Loucy (cell line): ENCODE measurements at regions not wholly inside any gene's neighbourhood (a gene's known extent, or its start where the extent isn't known, plus 50 kb on each side); places are given as distances from the start of the nearest gene placed in this dataset.

ENCODE experiments used
- H2AFZ ChIP-seq: fragments of 200-600 bp; sonication (generic); 2 replicates; pipeline ENCODE4 v1.6.0; 2016; ENCODE audit warnings: antibody characterized with exemption, mild to moderate bottlenecking, low read length, moderate library complexity
- H3F3A ChIP-seq: fragments of 200-600 bp; 2 replicates; pipeline ENCODE4 v1.6.0; 2016; ENCODE audit warnings: antibody characterized with exemption, low read depth, mild to moderate bottlenecking
- H3K27me3 ChIP-seq: fragments of 200-600 bp; sonication (generic); 2 replicates; pipeline ENCODE4 v1.6.1; 2014; ENCODE audit warnings: low read length, mild to moderate bottlenecking; ENCODE audit not compliant: insufficient read depth, poor library complexity, severe bottlenecking
- H3K36me3 ChIP-seq: fragments of 200-600 bp; sonication (generic); 2 replicates; pipeline ENCODE4 v1.6.1; 2016; ENCODE audit warnings: low read length; ENCODE audit not compliant: insufficient read depth
- H3K4me1 ChIP-seq: fragments of 200-600 bp; sonication (generic); 2 replicates; pipeline ENCODE4 v1.5.1; 2014; ENCODE audit warnings: low read length, mild to moderate bottlenecking; ENCODE audit not compliant: insufficient read depth, poor library complexity, severe bottlenecking
- H3K4me2 ChIP-seq: fragments of 200-600 bp; sonication (generic); 2 replicates; pipeline ENCODE4 v1.6.0; 2014; ENCODE audit warnings: antibody characterized with exemption, low read length, low read depth, mild to moderate bottlenecking; ENCODE audit not compliant: poor library complexity, severe bottlenecking
- H3K4me3 ChIP-seq: fragments of 200-600 bp; sonication (generic); 2 replicates; pipeline ENCODE4 v1.5.1; 2014; ENCODE audit warnings: low read length, mild to moderate bottlenecking, mixed read lengths; ENCODE audit not compliant: poor library complexity, severe bottlenecking
- H3K79me2 ChIP-seq: fragments of 200-600 bp; sonication (generic); 2 replicates; pipeline ENCODE4 v1.6.1; 2014; ENCODE audit warnings: low read length; ENCODE audit not compliant: insufficient read depth
- H3K9ac ChIP-seq: fragments of 200-600 bp; sonication (generic); 2 replicates; pipeline ENCODE4 v1.6.0; 2014; ENCODE audit warnings: mild to moderate bottlenecking, low read depth, low read length, moderate library complexity; ENCODE audit not compliant: poor library complexity, severe bottlenecking
- H3K9me2 ChIP-seq: fragments of 200-600 bp; sonication (generic); replicated peaks from 2 replicates; pipeline ENCODE4 v1.6.1; 2016; ENCODE audit warnings: low read depth, low read length, mixed read lengths
- H3K9me3 ChIP-seq: fragments of 200-600 bp; sonication (generic); 2 replicates; pipeline ENCODE4 v1.6.1; 2014; ENCODE audit warnings: mild to moderate bottlenecking, antibody characterized with exemption, low read length, low read depth; ENCODE audit not compliant: insufficient read depth
- H4K20me1 ChIP-seq: fragments of 200-600 bp; sonication (generic); 2 replicates; pipeline ENCODE4 v1.6.0; 2014; ENCODE audit warnings: antibody characterized with exemption, low read length, mild to moderate bottlenecking; ENCODE audit not compliant: insufficient read depth, poor library complexity, severe bottlenecking
- EZH2phosphoT487 ChIP-seq: fragments of 200-600 bp; IDR thresholded peaks from 2 replicates; pipeline ENCODE4 v1.6.1; 2018; ENCODE audit warnings: antibody characterized with exemption, mild to moderate bottlenecking, moderate library complexity, borderline replicate concordance
- TF ChIP-seq, protein P1 (sequence below): fragments of 200-600 bp; sonication (generic); conservative IDR thresholded peaks from 2 replicates; pipeline ENCODE4 v1.5.1; 2014; ENCODE audit warnings: mild to moderate bottlenecking, antibody characterized with exemption, low read length

DNA sequence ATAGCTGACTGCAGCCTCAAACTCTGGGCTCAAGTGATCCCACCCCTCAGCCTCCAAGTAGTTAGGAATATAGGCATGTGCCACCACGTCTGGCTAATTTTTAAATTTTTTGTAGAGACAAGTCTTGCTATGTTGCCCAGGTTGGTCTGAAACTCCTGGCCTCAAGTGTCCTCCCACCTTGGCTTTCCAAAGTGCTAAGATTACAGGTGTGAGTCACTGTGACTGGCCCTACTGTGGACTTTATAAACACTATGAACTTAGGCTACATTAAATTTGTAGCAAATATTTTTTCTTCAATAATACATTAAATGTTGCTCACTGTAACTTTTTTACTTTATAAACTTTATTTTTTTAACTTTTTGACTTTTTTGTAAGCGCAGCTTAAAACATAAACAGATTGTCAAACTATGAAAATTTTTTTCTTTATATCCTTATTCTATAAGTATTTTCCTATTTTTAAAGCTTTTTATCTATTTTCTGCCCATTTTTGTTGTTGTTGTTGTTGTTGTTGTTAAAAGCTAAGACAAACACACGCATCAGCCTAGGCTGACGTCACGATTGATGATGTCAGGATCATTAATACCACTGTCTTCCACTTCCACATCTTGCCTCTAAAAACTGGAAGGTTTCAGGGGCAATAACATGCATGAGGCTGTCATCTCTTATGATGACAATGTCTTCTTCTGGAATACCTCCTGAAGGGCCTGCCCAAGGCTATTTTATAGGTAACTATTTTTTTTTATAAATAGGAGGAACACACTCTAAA, 204.2 kb downstream of the KLF5 start:
- Histone ChIP-seq H3K4me3 (no peak overlapping the region), H3K4me2 (no peak overlapping the region), H4K20me1 (no peaks in the 10 kb centered on the region), H3K9me2 (no peaks in the 10 kb centered on the region), H3F3A (no peaks in the 10 kb centered on the region), H3K4me1 (no peaks in the 10 kb centered on the region), H3K79me2 (no peaks in the 10 kb centered on the region), H3K9ac (no peak overlapping the region), H3K36me3 (no peaks in the 10 kb centered on the region), H3K27me3 (no peaks in the 10 kb centered on the region), H3K9me3 (no peaks in the 10 kb centered on the region), H2AFZ (no peak overlapping the region)
- TF ChIP-seq, protein P1, sequence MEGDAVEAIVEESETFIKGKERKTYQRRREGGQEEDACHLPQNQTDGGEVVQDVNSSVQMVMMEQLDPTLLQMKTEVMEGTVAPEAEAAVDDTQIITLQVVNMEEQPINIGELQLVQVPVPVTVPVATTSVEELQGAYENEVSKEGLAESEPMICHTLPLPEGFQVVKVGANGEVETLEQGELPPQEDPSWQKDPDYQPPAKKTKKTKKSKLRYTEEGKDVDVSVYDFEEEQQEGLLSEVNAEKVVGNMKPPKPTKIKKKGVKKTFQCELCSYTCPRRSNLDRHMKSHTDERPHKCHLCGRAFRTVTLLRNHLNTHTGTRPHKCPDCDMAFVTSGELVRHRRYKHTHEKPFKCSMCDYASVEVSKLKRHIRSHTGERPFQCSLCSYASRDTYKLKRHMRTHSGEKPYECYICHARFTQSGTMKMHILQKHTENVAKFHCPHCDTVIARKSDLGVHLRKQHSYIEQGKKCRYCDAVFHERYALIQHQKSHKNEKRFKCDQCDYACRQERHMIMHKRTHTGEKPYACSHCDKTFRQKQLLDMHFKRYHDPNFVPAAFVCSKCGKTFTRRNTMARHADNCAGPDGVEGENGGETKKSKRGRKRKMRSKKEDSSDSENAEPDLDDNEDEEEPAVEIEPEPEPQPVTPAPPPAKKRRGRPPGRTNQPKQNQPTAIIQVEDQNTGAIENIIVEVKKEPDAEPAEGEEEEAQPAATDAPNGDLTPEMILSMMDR: no peak
- TF ChIP-seq EZH2phosphoT487: no peak

DNA sequence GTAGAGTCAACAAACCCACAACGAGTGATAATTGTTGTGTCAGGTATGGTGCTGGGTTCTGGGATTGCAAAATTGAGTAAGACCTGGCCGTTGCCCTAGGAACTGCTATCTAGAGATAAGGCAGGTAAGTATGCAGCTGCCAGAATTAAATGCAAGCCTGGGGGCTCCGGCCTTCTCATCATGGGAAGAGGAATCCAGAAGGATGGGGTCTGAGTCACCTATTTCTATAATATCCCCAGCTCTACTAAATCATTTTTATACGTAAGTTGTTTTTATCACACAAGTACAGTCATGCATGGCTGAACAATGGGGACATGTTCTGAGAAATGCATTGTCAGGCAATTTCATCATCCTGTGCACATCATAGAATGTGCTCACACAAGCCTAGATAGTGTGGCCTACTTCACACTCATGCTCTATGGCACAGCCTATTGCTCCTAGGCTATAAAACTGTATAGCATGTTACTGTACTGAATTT, 203.0 kb downstream of the KLF5 start:
- no peaks in the 10 kb centered on the region for H3K9me3 ChIP-seq
- H3K9me2 ChIP-seq: no peaks in the 10 kb centered on the region
- H3F3A ChIP-seq: no peaks in the 10 kb centered on the region
- no peak for TF ChIP-seq EZH2phosphoT487
- TF ChIP-seq, protein P1: no peak
- H3K4me1 ChIP-seq: no peaks in the 10 kb centered on the region
- H3K4me3 ChIP-seq: no peak overlapping the region
- no peak overlapping the region for H3K4me2 ChIP-seq
- H3K27me3 ChIP-seq: no peaks in the 10 kb centered on the region
- H4K20me1 ChIP-seq: no peaks in the 10 kb centered on the region
- no peak overlapping the region for H2AFZ ChIP-seq
- H3K36me3 ChIP-seq: no peaks in the 10 kb centered on the region
- H3K9ac ChIP-seq: no peak overlapping the region
- H3K79me2 ChIP-seq: no peaks in the 10 kb centered on the region

DNA sequence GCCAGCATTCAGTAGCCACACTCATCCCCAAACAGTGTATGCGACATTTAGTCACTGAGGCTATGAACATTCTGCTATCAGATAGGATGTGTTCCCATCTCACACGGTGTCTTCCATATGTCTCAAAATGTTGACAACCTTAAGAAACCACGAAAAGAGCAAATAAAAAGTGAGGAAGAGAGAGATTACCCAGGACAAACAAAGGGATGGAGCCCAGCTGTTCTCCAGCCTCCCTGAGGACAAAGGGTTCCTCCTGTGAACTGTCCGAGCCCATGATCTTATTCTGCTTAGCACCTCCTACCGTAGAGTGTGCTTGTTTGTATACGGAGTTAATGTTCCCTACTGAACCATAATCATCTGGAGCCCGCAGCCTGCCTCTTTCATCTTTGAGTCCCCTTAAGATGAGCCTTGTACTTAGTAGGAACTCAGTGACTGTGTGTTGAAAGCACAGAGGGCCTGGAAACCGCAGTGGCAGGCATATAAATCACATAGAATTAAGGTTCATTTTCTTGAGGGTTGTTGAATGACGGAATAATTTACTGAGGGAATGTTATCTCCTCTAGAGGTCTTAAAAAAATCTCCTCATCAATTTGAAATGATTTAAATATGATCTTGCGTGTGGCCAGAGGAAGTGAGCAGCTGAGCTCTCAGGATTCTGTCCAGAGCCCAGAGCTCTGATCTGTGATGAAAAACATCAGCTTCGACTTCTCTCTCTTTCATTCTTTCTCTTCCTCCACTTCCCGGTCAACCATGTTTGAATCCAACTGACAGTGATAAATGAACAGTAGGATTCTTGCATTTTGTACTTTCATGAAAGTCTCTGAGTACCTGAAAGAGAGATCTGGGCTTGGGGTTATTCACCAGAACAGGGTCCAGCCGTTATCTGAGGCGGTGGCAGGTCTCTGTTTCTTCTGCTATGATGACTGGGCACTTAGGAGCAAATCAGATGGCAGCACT, 200.5 kb downstream of the KLF5 start:
- H4K20me1 ChIP-seq: no peaks in the 10 kb centered on the region
- no peaks in the 10 kb centered on the region for H3F3A ChIP-seq
- no peak overlapping the region for H3K4me3 ChIP-seq

More for the DNA sequence above, 200.5 kb downstream of the KLF5 start:
- Histone ChIP-seq H3K79me2 (no peaks in the 10 kb centered on the region), H2AFZ (no peak overlapping the region), H3K4me1 (no peaks in the 10 kb centered on the region), H3K27me3 (no peaks in the 10 kb centered on the region), H3K9me2 (no peaks in the 10 kb centered on the region), H3K9ac (no peak overlapping the region), H3K4me2 (no peak overlapping the region), H3K36me3 (no peaks in the 10 kb centered on the region), H3K9me3 (no peaks in the 10 kb centered on the region)
- TF ChIP-seq, protein P1: no peak
- no peak for TF ChIP-seq EZH2phosphoT487
